Activated T-helper 1 cell treated with anti-CD3 and anti-CD28 coated beads, Interleukin-12 subunit alpha, Interleukin-12 subunit beta, Interleukin-2, Interleukin-4 antibody, amounts not matched to agents 30 ng/mL and 10 ng/mL and 1 ng/mL, durations not matched to agents 14 hours and 24 hours and 36 hours (primary cell): ENCODE measurements at regions not wholly inside any gene's neighbourhood (a gene's known extent, or its start where the extent isn't known, plus 50 kb on each side); places are given as distances from the start of the nearest gene placed in this dataset.

Source experiments
- DNase-seq: peaks from one replicate; pipeline ENCODE4 v3.0.0; 2021; ENCODE audit warnings: low spot score
- H3K27ac Mint-ChIP-seq: one replicate; pipeline ENCODE4 v1.8.0; 2021; ENCODE audit warnings: mild to moderate bottlenecking, mixed read lengths
- H3K27me3 Mint-ChIP-seq: one replicate; pipeline ENCODE4 v1.8.0; 2022; ENCODE audit warnings: mild to moderate bottlenecking, moderate library complexity, mixed read lengths; ENCODE audit not compliant: insufficient read depth
- H3K36me3 Mint-ChIP-seq: one replicate; pipeline ENCODE4 v1.8.0; 2021; ENCODE audit warnings: low read depth, mixed read lengths
- H3K4me1 Mint-ChIP-seq: one replicate; pipeline ENCODE4 v1.8.0; 2021; ENCODE audit warnings: low read depth, mixed read lengths
- H3K4me3 Mint-ChIP-seq: one replicate; pipeline ENCODE4 v1.8.0; 2021; ENCODE audit warnings: mild to moderate bottlenecking, moderate library complexity, mixed read lengths
- H3K9me3 Mint-ChIP-seq: one replicate; pipeline ENCODE4 v1.8.0; 2021; ENCODE audit warnings: mixed read lengths
- intact Hi-C: fragments of 100-400 bp; cut with micrococcal nuclease; formaldehyde crosslinking; loops from one replicate; pipeline ENCODE4 v1.15.1; 2024

DNA sequence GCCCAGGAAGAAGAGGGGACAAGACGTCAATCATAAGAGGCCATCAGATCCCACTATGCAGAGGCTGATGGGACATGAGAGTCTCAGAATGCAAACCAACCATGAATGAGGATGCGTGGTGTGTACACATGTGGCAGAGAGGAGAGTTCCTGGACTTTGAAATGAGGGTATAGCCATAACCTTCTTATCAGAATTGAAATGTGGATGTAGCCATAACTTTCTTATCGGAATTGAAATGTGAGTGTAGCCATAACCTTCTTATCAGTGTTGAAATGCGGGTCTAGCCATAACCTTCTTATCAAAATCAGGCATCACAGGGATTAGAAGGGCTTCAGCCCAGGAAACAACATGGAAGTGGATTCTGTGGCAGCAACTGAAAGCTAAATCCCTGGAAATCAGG, 415.5 kb upstream of the FAT1 start:
- intact Hi-C loops: no loop called here
- H3K27ac Mint-ChIP-seq: no peak overlapping the region
- DNase-seq: no peak
- no peaks in the 10 kb centered on the region for H3K27me3 Mint-ChIP-seq
- no peaks in the 10 kb centered on the region for H3K4me1 Mint-ChIP-seq
- H3K4me3 Mint-ChIP-seq: no peak overlapping the region
- no peaks in the 10 kb centered on the region for H3K36me3 Mint-ChIP-seq
- H3K9me3 Mint-ChIP-seq: peaks cover 11% of the 10 kb centered on the region

GRCh38 chr4:187141101-187141500, 417.4 kb upstream of the FAT1 start:
- Mint-ChIP-seq H3K4me1 (no peaks in the 10 kb centered on the region), H3K36me3 (no peaks in the 10 kb centered on the region), H3K27me3 (no peaks in the 10 kb centered on the region), H3K4me3 (no peak overlapping the region), H3K9me3 (peaks cover 8% of the 10 kb centered on the region), H3K27ac (no peak overlapping the region)
- intact Hi-C loops: no loop called here
- DNase-seq: no peak

GRCh38 chr4:187149229-187149945, 425.7 kb upstream of the FAT1 start:
- Mint-ChIP-seq H3K4me1 (no peaks in the 10 kb centered on the region), H3K36me3 (no peaks in the 10 kb centered on the region), H3K9me3 (peaks cover 5% of the 10 kb centered on the region), H3K27ac (no peak overlapping the region), H3K4me3 (no peak overlapping the region), H3K27me3 (no peaks in the 10 kb centered on the region)
- DNase-seq: no peak
- intact Hi-C loops: no loop called here

DNA sequence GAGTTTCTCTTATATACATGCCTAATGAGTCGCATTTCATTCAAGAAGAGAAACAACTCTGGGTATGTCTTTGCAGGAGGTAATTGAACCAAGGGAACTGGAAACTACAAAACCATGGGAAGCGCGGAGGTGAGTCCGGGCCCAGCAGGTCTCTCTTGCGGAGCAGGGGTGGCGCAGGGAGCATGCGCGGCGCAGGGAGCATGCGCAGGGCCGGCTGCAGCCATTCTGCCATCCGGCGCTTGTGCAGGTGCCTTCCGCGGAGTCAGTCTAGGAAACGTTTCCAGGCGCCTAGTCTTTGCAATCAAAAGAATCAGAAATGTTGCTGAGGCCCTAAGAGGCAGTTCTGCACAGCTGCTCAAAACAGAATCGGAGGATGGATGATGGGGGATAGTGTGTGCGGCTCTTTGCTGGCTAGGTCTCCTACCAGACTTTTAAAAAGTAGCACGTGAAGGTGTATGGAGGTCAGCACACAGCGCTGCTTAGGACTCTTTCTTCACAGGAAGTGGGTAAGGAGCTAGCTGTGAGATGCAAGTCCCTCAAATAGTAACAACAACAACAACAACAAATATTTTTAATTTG, 433.8 kb upstream of the FAT1 start:
- no peaks in the 10 kb centered on the region for H3K36me3 Mint-ChIP-seq
- H3K27me3 Mint-ChIP-seq: no peaks in the 10 kb centered on the region
- DNase-seq: no peak
- H3K9me3 Mint-ChIP-seq: peaks cover 9% of the 10 kb centered on the region
- H3K4me3 Mint-ChIP-seq: no peak overlapping the region
- intact Hi-C loops: no loop called here
- H3K4me1 Mint-ChIP-seq: no peaks in the 10 kb centered on the region
- H3K27ac Mint-ChIP-seq: no peak overlapping the region

- intact Hi-C loops: no loop called here
- peaks cover 9% of the 10 kb centered on the region for H3K9me3 Mint-ChIP-seq
- H3K27ac Mint-ChIP-seq: no peak overlapping the region
- H3K27me3 Mint-ChIP-seq: no peaks in the 10 kb centered on the region
- H3K36me3 Mint-ChIP-seq: no peaks in the 10 kb centered on the region
- no peak for DNase-seq
- H3K4me1 Mint-ChIP-seq: no peaks in the 10 kb centered on the region
- no peak overlapping the region for H3K4me3 Mint-ChIP-seq
Observed at GRCh38 chr4:187158003-187158402, 434.3 kb upstream of the FAT1 start.

GRCh38 chr4:187160486-187160885, 436.8 kb upstream of the FAT1 start:
- Mint-ChIP-seq H3K4me3 (no peak overlapping the region), H3K9me3 (peaks cover 4% of the 10 kb centered on the region), H3K4me1 (no peaks in the 10 kb centered on the region)

DNA sequence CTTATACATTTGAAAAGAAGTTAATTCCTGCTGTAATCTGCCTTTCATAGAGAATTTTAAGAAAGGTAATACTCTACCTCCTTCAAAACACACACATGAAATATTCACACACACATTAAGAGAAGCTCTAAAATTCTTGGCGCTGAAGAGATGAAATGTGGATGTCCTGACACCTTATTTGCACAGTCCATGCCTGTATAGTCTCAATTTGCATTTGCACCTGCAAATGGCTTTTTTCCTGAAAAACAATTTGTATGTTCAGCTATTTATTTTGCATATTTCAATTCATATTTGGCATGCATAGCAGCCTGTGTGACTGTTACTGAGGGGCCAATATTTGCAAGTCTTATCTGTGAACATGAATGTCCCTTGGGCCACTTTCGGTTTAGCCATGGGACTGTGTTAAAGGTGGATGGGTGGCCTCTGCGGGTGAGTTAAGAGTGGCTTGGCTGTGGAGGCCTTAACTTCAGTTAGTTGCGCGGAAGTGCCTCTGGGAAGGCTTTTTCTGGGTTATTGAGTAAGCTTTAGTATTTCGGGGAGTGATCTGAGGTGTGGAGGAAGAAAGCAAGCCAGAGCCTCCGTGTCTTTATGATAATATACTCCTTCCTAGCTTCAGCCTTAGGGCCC, 443.3 kb upstream of the FAT1 start:
- no peaks in the 10 kb centered on the region for H3K36me3 Mint-ChIP-seq

More at GRCh38 chr4:187160486-187160885, 436.8 kb upstream of the FAT1 start:
- intact Hi-C loops: no loop called here
- DNase-seq: no peak
- H3K27ac Mint-ChIP-seq: no peak overlapping the region
- H3K27me3 Mint-ChIP-seq: no peaks in the 10 kb centered on the region
- no peaks in the 10 kb centered on the region for H3K36me3 Mint-ChIP-seq

DNA sequence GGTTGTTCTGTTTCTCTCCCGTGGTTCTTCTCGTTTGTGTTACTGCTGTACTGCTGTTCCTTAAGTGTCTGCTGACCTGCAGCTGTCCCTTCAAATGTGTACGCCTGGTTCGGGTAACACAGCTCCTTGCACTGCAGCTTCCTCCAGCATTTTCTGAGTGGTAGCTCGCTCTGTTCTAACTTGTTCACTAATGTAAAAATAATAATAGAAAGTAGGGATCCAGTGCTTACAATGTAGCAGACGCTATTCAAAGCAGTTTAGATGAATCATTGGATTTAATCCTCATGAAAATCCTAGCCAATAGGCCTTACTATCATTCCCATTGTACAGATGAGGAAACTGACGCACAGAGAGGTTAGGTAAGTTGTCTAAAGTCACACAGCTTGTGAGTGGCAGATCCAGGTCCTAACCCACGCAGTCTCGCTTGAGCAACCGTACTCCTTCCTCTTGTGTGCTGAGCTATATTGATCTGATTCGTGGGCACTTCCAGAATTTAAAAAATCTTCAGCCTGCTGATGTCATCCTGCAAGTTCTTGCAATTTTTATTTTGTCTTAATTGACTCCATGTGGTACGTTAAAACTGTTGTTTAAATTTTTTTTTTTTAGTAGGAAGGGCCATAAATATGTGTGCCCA, 448.2 kb upstream of the FAT1 start:
- no peaks in the 10 kb centered on the region for H3K4me1 Mint-ChIP-seq
- no peak overlapping the region for H3K27ac Mint-ChIP-seq
- no peak for DNase-seq
- intact Hi-C loops: no loop called here
- H3K9me3 Mint-ChIP-seq: peaks cover 14% of the 10 kb centered on the region
- H3K36me3 Mint-ChIP-seq: no peaks in the 10 kb centered on the region
- H3K27me3 Mint-ChIP-seq: no peaks in the 10 kb centered on the region
- no peak overlapping the region for H3K4me3 Mint-ChIP-seq

More for the DNA sequence above, 443.3 kb upstream of the FAT1 start:
- intact Hi-C loops: no loop called here
- H3K4me1 Mint-ChIP-seq: no peaks in the 10 kb centered on the region
- no peak for DNase-seq
- no peaks in the 10 kb centered on the region for H3K27me3 Mint-ChIP-seq
- no peak overlapping the region for H3K4me3 Mint-ChIP-seq
- peaks cover 3% of the 10 kb centered on the region for H3K9me3 Mint-ChIP-seq
- no peak overlapping the region for H3K27ac Mint-ChIP-seq

DNA sequence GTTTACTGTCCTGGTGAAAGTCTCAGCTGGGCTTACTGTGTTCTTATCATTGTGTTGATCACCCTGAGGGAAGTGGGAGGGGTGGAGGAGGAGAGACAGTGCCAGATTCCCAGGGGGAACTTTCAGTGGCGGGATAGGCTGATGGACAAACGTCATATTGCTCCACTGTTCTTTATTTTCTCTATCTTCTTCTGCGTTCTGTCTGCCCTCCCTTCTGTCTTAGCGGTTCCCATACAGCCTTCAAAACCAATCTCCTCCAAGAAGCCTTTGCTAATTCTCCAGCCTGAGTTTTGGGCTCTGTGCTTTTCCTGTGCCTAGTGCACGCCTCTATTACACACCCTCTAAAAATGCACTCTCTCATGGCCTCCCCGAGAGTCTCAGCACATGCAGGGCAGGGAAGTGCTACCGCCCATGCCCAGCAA, 448.7 kb upstream of the FAT1 start:
- intact Hi-C loops: no loop called here
- no peaks in the 10 kb centered on the region for H3K27me3 Mint-ChIP-seq
- no peak overlapping the region for H3K27ac Mint-ChIP-seq
- peaks cover 12% of the 10 kb centered on the region for H3K9me3 Mint-ChIP-seq
- H3K36me3 Mint-ChIP-seq: no peaks in the 10 kb centered on the region
- no peaks in the 10 kb centered on the region for H3K4me1 Mint-ChIP-seq
- no peak for DNase-seq
- no peak overlapping the region for H3K4me3 Mint-ChIP-seq

DNA sequence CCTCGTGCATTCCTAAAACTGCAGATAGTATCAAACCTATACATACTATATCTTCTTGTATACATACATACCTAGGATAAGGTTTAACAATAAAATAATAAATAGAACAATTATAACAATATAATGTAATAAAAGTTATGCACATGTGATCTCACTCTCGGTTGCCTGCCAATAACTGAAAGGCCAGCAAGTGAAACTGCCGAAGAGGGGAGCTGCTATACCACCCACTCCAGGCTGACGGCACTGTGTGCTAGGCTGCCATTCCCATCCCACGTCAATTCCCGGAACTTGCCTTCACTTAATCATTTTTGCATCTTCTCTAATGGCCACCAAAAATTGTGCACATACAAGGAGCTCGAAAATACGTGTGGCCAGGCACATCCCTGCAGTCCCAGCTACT, 451.1 kb upstream of the FAT1 start:
- Mint-ChIP-seq H3K27me3 (no peaks in the 10 kb centered on the region), H3K4me1 (no peaks in the 10 kb centered on the region), H3K4me3 (no peak overlapping the region), H3K27ac (no peak overlapping the region), H3K36me3 (no peaks in the 10 kb centered on the region), H3K9me3 (peaks cover 18% of the 10 kb centered on the region)
- DNase-seq: no peak
- intact Hi-C loops: no loop called here

GRCh38 chr4:187175197-187175596, 451.5 kb upstream of the FAT1 start:
- intact Hi-C loops: no loop called here
- Mint-ChIP-seq H3K27me3 (no peaks in the 10 kb centered on the region), H3K4me1 (no peaks in the 10 kb centered on the region), H3K9me3 (peaks cover 18% of the 10 kb centered on the region), H3K36me3 (no peaks in the 10 kb centered on the region), H3K27ac (no peak overlapping the region), H3K4me3 (no peak overlapping the region)
- no peak for DNase-seq

DNA sequence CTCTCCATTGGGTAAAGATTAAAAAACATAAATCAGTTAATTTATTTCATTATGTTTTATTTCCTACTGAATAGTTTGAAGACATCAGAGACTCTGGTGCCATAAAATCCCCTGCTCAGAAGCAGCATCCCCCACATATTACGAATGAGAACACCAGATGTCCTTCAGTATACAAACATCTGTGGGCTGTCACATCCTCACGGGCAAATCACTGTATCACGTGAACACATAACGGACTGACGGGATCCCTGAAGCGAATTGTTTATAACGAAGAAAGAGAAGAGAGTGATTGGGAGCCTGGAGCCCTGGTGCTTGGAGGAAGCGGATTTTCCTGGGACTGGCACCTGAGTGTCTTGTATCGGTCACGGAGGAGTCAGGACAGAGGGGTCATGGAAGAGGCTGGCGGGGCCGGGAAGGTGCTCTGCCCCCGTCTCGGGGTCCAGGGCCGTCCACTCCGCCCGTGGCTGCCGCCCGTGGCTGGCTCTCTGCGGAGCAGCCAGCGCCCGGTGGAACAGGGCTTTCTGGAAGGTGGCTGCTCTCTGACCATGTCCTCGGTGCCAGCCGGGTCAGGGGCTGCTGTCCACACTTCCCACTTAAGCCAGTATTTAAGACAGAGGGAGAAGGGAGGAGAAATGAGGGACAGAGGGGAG, 452.7 kb upstream of the FAT1 start:
- no peak for DNase-seq
- Mint-ChIP-seq H3K9me3 (peaks cover 18% of the 10 kb centered on the region), H3K27ac (no peak overlapping the region), H3K4me3 (no peak overlapping the region), H3K36me3 (no peaks in the 10 kb centered on the region), H3K27me3 (no peaks in the 10 kb centered on the region), H3K4me1 (no peaks in the 10 kb centered on the region)
- intact Hi-C loops: no loop called here

DNA sequence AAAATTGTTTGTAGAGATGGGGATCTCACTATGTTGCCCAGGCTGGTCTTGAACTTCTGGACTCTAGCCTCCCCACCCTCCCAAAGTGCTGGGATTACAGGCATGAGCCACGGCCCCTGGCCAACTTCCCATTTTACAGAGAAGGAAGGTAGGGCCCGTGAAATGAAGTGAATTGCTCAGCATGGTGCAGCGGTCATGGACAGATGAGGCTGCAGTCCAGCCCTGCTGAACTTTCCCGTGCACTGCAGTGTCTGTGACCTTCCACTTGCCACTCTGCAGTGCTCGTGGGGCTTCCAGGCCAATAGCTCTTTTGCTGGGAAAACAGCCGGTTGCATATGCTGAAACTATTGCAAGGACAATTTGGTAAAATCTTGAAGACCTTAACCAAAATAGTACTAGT, 454.4 kb upstream of the FAT1 start:
- peaks cover 18% of the 10 kb centered on the region for H3K9me3 Mint-ChIP-seq
- no peak overlapping the region for H3K4me3 Mint-ChIP-seq
- intact Hi-C loops: no loop called here
- DNase-seq: no peak
- H3K27ac Mint-ChIP-seq: no peak overlapping the region
- no peaks in the 10 kb centered on the region for H3K27me3 Mint-ChIP-seq
- H3K4me1 Mint-ChIP-seq: no peaks in the 10 kb centered on the region
- H3K36me3 Mint-ChIP-seq: no peaks in the 10 kb centered on the region
